ENCODE measurements at regions not wholly inside any gene's neighbourhood (a gene's known extent, or its start where the extent isn't known, plus 50 kb on each side); places are given as distances from the start of the nearest gene placed in this dataset.
"Not testable (repeated sequence)": the region's sequence is repeated elsewhere in the genome, so short reads cannot be mapped to it uniquely, and the experiment has no call there.

DNA sequence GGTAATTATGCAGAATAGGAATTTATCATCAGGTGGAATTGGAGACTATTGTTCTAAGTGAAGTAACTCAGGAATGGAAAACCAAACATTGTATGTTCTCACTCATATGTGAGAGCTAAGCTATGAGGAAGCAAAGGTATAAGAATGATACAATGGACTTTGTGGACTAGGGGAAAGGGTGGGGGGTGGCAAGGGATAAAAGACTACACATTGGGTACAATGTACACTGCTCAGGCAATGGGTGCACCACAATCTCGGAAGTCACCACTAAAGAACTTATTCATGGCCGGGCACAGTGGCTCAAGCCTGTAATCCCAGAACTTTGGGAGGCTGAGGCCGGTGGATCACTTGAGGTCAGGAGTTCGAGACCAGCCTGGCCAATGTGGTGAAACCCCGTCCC, 51.6 kb upstream of the MIER3 start:
- CTCF ChIA-PET (ENCODE audit: low intra/inter-chr PET ratio); H3K36me3 ChIP-seq (ENCODE audit: control insufficient read depth, insufficient read depth, low read length); H3K4me3 ChIP-seq; H4K20me1 ChIP-seq (replicated peaks; ENCODE audit: control insufficient read depth, insufficient read depth, low read length); H3K9ac ChIP-seq (ENCODE audit: insufficient read depth in 1 of 2, low read depth in 2 of 2, low read length in 2 of 2); H3K4me1 ChIP-seq (replicated peaks in 1 of 2; ENCODE audit: control insufficient read depth in 2 of 2, insufficient read depth in 2 of 2, low read length in 2 of 2); H3K27ac ChIP-seq (ENCODE audit: extremely low read depth, low read depth, low read length); DNase-seq (ENCODE audit: extremely low read depth in 1 of 4, low spot score in 3 of 4); H2AFZ ChIP-seq (ENCODE audit: low read depth, low read length); H3K79me2 ChIP-seq (ENCODE audit: control insufficient read depth, insufficient read depth, low read length); H3K9me1 ChIP-seq (ENCODE audit: control insufficient read depth, insufficient read depth, low read length); BruUV-seq (replicated peaks); H3K9me3 ChIP-seq (replicated peaks; ENCODE audit: control insufficient read depth, insufficient read depth, low read depth, low read length); in situ Hi-C loops (cut with MboI); H3K27me3 ChIP-seq (ENCODE audit: control insufficient read depth in 2 of 2, insufficient read depth in 2 of 2, low read length in 2 of 2); POLR2A ChIA-PET; H3K4me2 ChIP-seq (ENCODE audit: insufficient read depth, low read length); FAIRE-seq; intact Hi-C loops (cut with micrococcal nuclease); ATAC-seq: not testable (repeated sequence)
- 0% methylated on average over 5 of the region's 5 CpGs for WGBS (ENCODE audit: insufficient coverage, low coverage, missing lambda C conversion rate)

DNA sequence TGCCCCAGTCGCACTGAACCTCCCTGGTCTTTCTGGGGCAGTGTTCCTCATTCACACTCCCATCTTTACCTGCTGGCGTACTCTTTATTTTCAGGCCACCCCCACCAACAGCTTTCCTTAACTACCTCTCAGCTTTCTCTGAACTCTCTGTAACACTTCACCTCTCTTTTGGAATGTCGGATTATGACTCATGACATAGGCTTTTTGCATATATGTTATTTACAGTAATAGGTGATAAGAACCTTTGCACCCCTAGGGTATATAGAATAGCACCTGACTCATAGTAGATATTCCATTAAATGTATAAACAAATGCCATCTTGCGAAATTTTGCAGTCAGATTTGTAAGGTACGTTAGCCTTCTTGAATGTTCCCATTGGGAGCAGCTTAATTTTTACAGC, 52.9 kb upstream of the MIER3 start:
- H3K4me2 ChIP-seq (ENCODE audit: insufficient read depth, low read length): no peak overlapping the region
- H3K27me3 ChIP-seq (ENCODE audit: control insufficient read depth in 2 of 2, insufficient read depth in 2 of 2, low read length in 2 of 2): peaks cover 0 to 2% of the 10 kb centered on the region in 2 experiments
- H3K9ac ChIP-seq (ENCODE audit: insufficient read depth in 1 of 2, low read depth in 2 of 2, low read length in 2 of 2): no peak overlapping the region
- H3K4me3 ChIP-seq: no peak overlapping the region
- H3K9me3 ChIP-seq (replicated peaks; ENCODE audit: control insufficient read depth, insufficient read depth, low read depth, low read length): no peaks in the 10 kb centered on the region
- H3K9me1 ChIP-seq (ENCODE audit: control insufficient read depth, insufficient read depth, low read length): no peaks in the 10 kb centered on the region
- ChIA-PET POLR2A (no interaction called here), CTCF (ENCODE audit: low intra/inter-chr PET ratio) (no interaction called here)
- H3K4me1 ChIP-seq (replicated peaks in 1 of 2; ENCODE audit: control insufficient read depth in 2 of 2, insufficient read depth in 2 of 2, low read length in 2 of 2): no peaks in the 10 kb centered on the region
- no peaks in the 10 kb centered on the region for H3K79me2 ChIP-seq (ENCODE audit: control insufficient read depth, insufficient read depth, low read length)
- no TSS peak for BruUV-seq (replicated peaks)
- intact Hi-C loops (cut with micrococcal nuclease) (no loop called here), in situ Hi-C loops (cut with MboI) (no loop called here)
- no peaks in the 10 kb centered on the region for H4K20me1 ChIP-seq (replicated peaks; ENCODE audit: control insufficient read depth, insufficient read depth, low read length)
- WGBS (ENCODE audit: insufficient coverage, low coverage, missing lambda C conversion rate): 5% methylated on average over 5 of the region's 5 CpGs
- FAIRE-seq (no peak), DNase-seq (ENCODE audit: extremely low read depth in 1 of 4, low spot score in 3 of 4) (no peak), ATAC-seq (no peak)
- no peak overlapping the region for H2AFZ ChIP-seq (ENCODE audit: low read depth, low read length)
- H3K27ac ChIP-seq (ENCODE audit: extremely low read depth, low read depth, low read length): no peak overlapping the region
- no peaks in the 10 kb centered on the region for H3K36me3 ChIP-seq (ENCODE audit: control insufficient read depth, insufficient read depth, low read length)
- TF ChIP-seq ZNF354B (CRISPR knock-in tag; IDR thresholded peaks at IDR 0.05): no peak
- no peak for TF ChIP-seq LCOR (CRISPR knock-in tag; IDR thresholded peaks at IDR 0.05)
- no peak for TF ChIP-seq CREBBP (IDR thresholded peaks at IDR 0.05; ENCODE audit: low read depth, low read length)
- no peak for TF ChIP-seq ZFP36 (IDR thresholded peaks at IDR 0.05; ENCODE audit: low read depth, low read length, partially characterized antibody)
- TF ChIP-seq ZNF212 (CRISPR knock-in tag; IDR thresholded peaks at IDR 0.05): no peak
- no peak for TF ChIP-seq MAFF (IDR thresholded peaks at IDR 0.05; ENCODE audit: low read length)
- TF ChIP-seq, protein P1, sequence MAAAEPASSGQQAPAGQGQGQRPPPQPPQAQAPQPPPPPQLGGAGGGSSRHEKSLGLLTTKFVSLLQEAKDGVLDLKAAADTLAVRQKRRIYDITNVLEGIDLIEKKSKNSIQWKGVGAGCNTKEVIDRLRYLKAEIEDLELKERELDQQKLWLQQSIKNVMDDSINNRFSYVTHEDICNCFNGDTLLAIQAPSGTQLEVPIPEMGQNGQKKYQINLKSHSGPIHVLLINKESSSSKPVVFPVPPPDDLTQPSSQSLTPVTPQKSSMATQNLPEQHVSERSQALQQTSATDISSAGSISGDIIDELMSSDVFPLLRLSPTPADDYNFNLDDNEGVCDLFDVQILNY (CRISPR knock-in tag; IDR thresholded peaks at IDR 0.05): no peak
- TF ChIP-seq, protein P2, sequence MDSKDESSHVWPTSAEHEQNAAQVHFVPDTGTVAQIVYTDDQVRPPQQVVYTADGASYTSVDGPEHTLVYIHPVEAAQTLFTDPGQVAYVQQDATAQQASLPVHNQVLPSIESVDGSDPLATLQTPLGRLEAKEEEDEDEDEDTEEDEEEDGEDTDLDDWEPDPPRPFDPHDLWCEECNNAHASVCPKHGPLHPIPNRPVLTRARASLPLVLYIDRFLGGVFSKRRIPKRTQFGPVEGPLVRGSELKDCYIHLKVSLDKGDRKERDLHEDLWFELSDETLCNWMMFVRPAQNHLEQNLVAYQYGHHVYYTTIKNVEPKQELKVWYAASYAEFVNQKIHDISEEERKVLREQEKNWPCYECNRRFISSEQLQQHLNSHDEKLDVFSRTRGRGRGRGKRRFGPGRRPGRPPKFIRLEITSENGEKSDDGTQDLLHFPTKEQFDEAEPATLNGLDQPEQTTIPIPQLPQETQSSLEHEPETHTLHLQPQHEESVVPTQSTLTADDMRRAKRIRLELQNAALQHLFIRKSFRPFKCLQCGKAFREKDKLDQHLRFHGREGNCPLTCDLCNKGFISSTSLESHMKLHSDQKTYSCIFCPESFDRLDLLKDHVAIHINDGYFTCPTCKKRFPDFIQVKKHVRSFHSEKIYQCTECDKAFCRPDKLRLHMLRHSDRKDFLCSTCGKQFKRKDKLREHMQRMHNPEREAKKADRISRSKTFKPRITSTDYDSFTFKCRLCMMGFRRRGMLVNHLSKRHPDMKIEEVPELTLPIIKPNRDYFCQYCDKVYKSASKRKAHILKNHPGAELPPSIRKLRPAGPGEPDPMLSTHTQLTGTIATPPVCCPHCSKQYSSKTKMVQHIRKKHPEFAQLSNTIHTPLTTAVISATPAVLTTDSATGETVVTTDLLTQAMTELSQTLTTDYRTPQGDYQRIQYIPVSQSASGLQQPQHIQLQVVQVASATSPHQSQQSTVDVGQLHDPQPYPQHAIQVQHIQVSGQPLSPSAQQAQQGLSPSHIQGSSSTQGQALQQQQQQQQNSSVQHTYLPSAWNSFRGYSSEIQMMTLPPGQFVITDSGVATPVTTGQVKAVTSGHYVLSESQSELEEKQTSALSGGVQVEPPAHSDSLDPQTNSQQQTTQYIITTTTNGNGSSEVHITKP (IDR thresholded peaks at IDR 0.05; ENCODE audit: partially characterized antibody): no peak
- TF ChIP-seq ZNF282 (CRISPR knock-in tag; IDR thresholded peaks at IDR 0.05): no peak
- no peak for TF ChIP-seq PYGO2 (tag; IDR thresholded peaks at IDR 0.05)
- TF ChIP-seq SMAD1 (IDR thresholded peaks at IDR 0.05; ENCODE audit: low read depth, low read length, partially characterized antibody): no peak
- TF ChIP-seq ZKSCAN8 (CRISPR knock-in tag; IDR thresholded peaks at IDR 0.05): no peak
- TF ChIP-seq TAF15 (IDR thresholded peaks at IDR 0.05; ENCODE audit: low read depth, low read length): no peak
